Fibroblast of the aortic adventitia (primary cell): ENCODE measurements at regions not wholly inside any gene's neighbourhood (a gene's known extent, or its start where the extent isn't known, plus 50 kb on each side); places are given as distances from the start of the nearest gene placed in this dataset.

Experiments
- DNase-seq: peaks from one replicate; pipeline ENCODE4 v3.0.0-alpha.2; 2010; ENCODE audit warnings: low read depth
- H3K4me3 ChIP-seq: 2 replicates; pipeline ENCODE4 v1.5.1; 2011; ENCODE audit warnings: low read depth, mild to moderate bottlenecking, control low read depth, low read length, moderate library complexity
- TF ChIP-seq, protein P1 (sequence below): IDR thresholded peaks from 2 replicates; pipeline ENCODE4 v1.5.1; 2011; ENCODE audit warnings: mild to moderate bottlenecking, low read length, control low read depth, inconsistent platforms; ENCODE audit not compliant: insufficient read depth

DNA sequence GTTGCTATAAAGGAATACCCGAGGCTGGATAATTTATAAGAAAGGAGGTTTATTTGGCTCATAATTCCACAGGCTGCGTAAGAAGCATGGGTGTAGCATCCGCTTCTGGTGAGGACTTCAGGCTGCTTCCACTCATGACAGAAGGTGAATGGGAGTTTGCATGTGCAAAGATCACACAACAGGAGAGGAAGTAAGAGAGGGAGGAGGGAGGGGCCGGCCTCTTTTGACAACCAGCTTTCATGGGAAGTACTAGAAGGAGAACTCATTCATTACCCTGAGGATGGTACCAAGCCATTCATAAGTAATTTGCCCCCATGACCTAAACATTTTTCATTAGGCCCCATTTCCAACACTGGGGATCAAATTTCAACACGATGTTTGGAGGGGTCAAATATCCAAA lies 386.8 kb upstream of the NETO1 start:
- TF ChIP-seq, protein P1, sequence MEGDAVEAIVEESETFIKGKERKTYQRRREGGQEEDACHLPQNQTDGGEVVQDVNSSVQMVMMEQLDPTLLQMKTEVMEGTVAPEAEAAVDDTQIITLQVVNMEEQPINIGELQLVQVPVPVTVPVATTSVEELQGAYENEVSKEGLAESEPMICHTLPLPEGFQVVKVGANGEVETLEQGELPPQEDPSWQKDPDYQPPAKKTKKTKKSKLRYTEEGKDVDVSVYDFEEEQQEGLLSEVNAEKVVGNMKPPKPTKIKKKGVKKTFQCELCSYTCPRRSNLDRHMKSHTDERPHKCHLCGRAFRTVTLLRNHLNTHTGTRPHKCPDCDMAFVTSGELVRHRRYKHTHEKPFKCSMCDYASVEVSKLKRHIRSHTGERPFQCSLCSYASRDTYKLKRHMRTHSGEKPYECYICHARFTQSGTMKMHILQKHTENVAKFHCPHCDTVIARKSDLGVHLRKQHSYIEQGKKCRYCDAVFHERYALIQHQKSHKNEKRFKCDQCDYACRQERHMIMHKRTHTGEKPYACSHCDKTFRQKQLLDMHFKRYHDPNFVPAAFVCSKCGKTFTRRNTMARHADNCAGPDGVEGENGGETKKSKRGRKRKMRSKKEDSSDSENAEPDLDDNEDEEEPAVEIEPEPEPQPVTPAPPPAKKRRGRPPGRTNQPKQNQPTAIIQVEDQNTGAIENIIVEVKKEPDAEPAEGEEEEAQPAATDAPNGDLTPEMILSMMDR: no peak
- no peak for DNase-seq
- no peak overlapping the region for H3K4me3 ChIP-seq

DNA sequence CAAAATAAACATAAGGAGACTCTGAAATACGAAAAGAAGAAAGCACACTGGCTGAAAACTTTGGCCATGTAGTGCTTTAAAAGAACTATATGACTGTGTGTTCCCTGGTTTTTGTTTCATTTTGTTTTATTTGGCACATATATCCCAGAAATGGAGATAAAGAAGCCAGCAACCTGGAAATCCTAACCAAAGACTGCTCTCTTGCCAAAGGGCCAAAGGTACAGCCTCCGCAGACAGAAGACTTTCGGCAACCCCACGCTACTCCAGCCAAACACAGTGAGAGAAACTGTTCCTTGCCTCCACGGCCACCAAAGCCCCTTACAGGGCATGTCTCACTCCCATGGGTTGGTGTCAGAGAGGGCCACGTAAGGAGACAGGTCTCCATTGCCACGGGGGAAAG lies 381.2 kb upstream of the NETO1 start:
- H3K4me3 ChIP-seq: no peak overlapping the region
- DNase-seq: peak; percentile 15
- TF ChIP-seq, protein P1: no peak

DNA sequence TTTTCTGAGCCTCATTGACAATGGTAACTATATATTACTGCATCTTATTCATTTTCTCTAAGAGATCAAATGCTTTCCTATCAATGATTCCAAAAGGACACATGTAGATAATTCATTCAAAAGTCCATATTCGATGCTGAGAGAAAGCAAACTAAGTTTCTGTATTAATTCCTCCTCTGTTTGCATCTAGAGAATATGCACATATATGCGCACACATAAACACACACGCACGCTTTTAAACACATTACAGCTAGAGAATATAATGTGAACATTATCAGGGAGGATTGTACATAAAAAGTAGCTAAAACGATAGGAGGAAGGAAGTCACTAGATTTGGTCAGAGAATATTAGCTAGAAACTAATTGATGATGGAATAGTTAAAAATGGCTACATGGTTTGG lies 379.0 kb upstream of the NETO1 start:
- TF ChIP-seq, protein P1: no peak
- no peak overlapping the region for H3K4me3 ChIP-seq
- no peak for DNase-seq

DNA sequence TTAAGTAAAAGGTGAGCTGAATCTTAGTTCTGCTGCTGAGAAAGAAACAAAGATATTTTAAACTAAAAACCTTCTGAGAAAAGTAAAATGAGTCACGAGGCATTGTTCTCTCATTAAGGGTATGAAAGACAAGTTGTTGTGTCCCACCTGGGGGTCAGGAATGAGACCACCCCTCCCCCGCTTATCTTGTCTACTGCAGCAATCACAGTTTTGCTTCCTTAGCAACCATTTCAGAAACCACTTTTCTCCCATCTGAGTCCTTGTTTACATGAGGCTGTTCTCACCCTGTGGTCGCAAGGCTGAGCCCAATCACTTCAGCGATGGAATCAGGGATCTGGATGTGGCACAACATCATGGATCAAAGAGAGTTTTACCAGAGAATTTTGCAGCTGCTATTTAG lies 377.6 kb upstream of the NETO1 start:
- TF ChIP-seq, protein P1: no peak
- DNase-seq: no peak
- no peak overlapping the region for H3K4me3 ChIP-seq

DNA sequence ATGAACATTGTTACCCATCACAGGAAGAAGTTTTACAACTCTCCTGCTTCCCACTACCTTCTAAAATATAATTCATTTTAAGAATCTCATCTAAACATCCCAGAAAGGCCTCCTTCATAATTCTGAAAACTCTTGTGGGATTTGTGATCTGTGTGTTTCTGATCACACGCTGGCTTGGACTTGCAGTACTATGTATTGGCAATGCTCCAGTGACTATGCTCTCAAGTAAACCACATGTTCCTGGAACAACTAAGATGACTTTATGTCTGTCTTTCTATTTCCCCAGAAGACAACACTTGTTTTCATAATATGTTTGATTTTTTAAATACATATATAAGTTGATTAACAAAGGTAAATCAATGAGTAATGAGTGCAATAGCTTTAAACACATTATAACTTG lies 376.6 kb upstream of the NETO1 start:
- peak; percentile 5 for DNase-seq
- no peak overlapping the region for H3K4me3 ChIP-seq
- TF ChIP-seq, protein P1: no peak

DNA sequence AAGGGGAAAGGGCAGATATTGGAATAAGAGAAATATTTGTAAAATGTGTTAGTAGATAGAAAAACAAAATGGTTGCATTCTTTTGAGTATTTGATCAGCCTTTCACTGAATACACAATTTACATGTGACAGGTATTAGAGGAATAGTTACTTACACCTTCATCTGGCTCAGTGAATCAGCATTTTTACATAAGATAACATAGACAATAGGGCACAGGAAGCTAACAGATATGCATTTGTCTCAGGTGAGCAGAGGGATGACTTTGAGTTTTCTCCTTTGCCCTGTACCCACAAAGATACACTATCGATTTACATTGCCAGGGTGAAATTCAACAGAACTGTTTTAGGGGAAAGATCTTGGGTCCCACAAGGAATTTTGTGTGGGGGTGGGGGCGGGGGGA lies 373.1 kb upstream of the NETO1 start:
- TF ChIP-seq, protein P1: no peak
- H3K4me3 ChIP-seq: no peak overlapping the region
- DNase-seq: no peak

DNA sequence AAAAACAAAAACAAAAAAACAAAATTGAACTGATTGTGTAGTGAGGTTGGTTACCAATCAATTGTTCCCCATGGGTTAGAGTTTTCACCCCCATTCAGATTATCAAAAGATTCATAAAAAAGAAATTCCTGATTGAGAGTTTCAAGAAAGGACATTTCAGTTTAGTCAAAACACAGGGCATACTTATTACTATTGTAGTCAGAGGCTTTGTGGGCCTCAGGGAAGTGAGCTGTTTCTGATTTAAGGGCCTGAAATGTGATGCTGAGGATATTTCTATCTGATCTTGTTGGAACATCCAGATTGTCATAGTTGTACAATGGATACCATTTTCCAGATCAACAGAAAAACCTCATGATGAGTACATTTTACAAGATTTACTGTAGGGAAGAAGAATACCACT lies 368.1 kb upstream of the NETO1 start:
- TF ChIP-seq, protein P1: no peak
- DNase-seq: no peak
- no peak overlapping the region for H3K4me3 ChIP-seq
